Lower leg skin (tissue), 3 donors: ENCODE measurements at regions not wholly inside any gene's neighbourhood (a gene's known extent, or its start where the extent isn't known, plus 50 kb on each side); places are given as distances from the start of the nearest gene placed in this dataset.

Experiments
- POLR2A ChIP-seq, 2 donors: fragments of 450-650 bp; IDR thresholded peaks; one replicate each; pipeline ENCODE4 v1.6.1; 2016 to 2017; ENCODE audit warnings: antibody characterized with exemption in 2 of 2, mild to moderate bottlenecking in 1 of 2, moderate library complexity in 1 of 2
- TF ChIP-seq, protein P1 (sequence below), 3 donors: fragments of 450-650 bp; IDR thresholded peaks; one replicate each; pipeline ENCODE4 v1.5.1; 2016; ENCODE audit warnings: antibody characterized with exemption in 3 of 3, mild to moderate bottlenecking in 3 of 3, moderate library complexity in 2 of 3

- no peak for TF ChIP-seq POLR2A (IDR thresholded peaks at IDR 0.05)
- TF ChIP-seq, protein P1, sequence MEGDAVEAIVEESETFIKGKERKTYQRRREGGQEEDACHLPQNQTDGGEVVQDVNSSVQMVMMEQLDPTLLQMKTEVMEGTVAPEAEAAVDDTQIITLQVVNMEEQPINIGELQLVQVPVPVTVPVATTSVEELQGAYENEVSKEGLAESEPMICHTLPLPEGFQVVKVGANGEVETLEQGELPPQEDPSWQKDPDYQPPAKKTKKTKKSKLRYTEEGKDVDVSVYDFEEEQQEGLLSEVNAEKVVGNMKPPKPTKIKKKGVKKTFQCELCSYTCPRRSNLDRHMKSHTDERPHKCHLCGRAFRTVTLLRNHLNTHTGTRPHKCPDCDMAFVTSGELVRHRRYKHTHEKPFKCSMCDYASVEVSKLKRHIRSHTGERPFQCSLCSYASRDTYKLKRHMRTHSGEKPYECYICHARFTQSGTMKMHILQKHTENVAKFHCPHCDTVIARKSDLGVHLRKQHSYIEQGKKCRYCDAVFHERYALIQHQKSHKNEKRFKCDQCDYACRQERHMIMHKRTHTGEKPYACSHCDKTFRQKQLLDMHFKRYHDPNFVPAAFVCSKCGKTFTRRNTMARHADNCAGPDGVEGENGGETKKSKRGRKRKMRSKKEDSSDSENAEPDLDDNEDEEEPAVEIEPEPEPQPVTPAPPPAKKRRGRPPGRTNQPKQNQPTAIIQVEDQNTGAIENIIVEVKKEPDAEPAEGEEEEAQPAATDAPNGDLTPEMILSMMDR (IDR thresholded peaks at IDR 0.05): no peak
Observed at GRCh38 chr1:239242404-239242803, 144.0 kb upstream of the CHRM3 start.
